ENCODE measurements at regions not wholly inside any gene's neighbourhood (a gene's known extent, or its start where the extent isn't known, plus 50 kb on each side); places are given as distances from the start of the nearest gene placed in this dataset.
"Not testable (repeated sequence)": the region's sequence is repeated elsewhere in the genome, so short reads cannot be mapped to it uniquely, and the experiment has no call there.

GRCh38 chr14:45699471-45699870 is 446.5 kb upstream of the MIS18BP1 start:
- DNase-seq = no peak

GRCh38 chr14:45698462-45699134 is 445.6 kb upstream of the MIS18BP1 start:
- DNase-seq = no peak

- DNase-seq = no peak
Measured at GRCh38 chr14:45686771-45687170, 433.8 kb upstream of the MIS18BP1 start.

- DNase-seq = no peak
Measured at GRCh38 chr14:45680531-45680930, 427.5 kb upstream of the MIS18BP1 start.

- no peak for DNase-seq
Measured at GRCh38 chr14:45679853-45680252, 426.9 kb upstream of the MIS18BP1 start.

GRCh38 chr14:45678163-45678562 is 425.2 kb upstream of the MIS18BP1 start:
- DNase-seq = no peak

- no peak for DNase-seq
Measured at GRCh38 chr14:45673420-45673819, 420.4 kb upstream of the MIS18BP1 start.

- peak; percentile 7 for DNase-seq
Measured at GRCh38 chr14:45664668-45665356, 411.8 kb upstream of the MIS18BP1 start.

GRCh38 chr14:45658917-45659299 is 405.9 kb upstream of the MIS18BP1 start:
- no peak for DNase-seq

GRCh38 chr14:45658226-45658916 is 405.4 kb upstream of the MIS18BP1 start:
- no peak for DNase-seq

- no peak for DNase-seq
Measured at GRCh38 chr14:45651890-45652289, 398.9 kb upstream of the MIS18BP1 start.

GRCh38 chr14:45650754-45651153 is 397.8 kb upstream of the MIS18BP1 start:
- DNase-seq = no peak

GRCh38 chr14:45649051-45649450 is 396.0 kb upstream of the MIS18BP1 start:
- DNase-seq = no peak

- DNase-seq = no peak
Measured at GRCh38 chr14:45641541-45641940, 388.5 kb upstream of the MIS18BP1 start.

GRCh38 chr14:45634651-45635441 is 381.8 kb upstream of the MIS18BP1 start:
- not testable (repeated sequence) for DNase-seq

GRCh38 chr14:45633220-45633984 is 380.4 kb upstream of the MIS18BP1 start:
- no peak for DNase-seq

- no peak for DNase-seq
Measured at GRCh38 chr14:45621731-45622130, 368.7 kb upstream of the MIS18BP1 start.

- no peak for DNase-seq
Measured at GRCh38 chr14:45619831-45620230, 366.8 kb upstream of the MIS18BP1 start.

GRCh38 chr14:45610318-45610717 is 357.3 kb upstream of the MIS18BP1 start:
- peak; percentile 4 for DNase-seq

GRCh38 chr14:45587142-45587541 is 334.1 kb upstream of the MIS18BP1 start:
- DNase-seq = no peak

- DNase-seq = no peak
Measured at GRCh38 chr14:45559626-45560025, 306.6 kb upstream of the MIS18BP1 start.

GRCh38 chr14:45558183-45558582 is 305.2 kb upstream of the MIS18BP1 start:
- no peak for DNase-seq

All from hematopoietic multipotent progenitor cell treated with erythropoietin and hydrocortisone succinate and interleukin-3 and kit ligand, for 4 days (in vitro differentiated cells).